Esophagus muscularis mucosa (tissue), 2 donors: ENCODE measurements at regions not wholly inside any gene's neighbourhood (a gene's known extent, or its start where the extent isn't known, plus 50 kb on each side); places are given as distances from the start of the nearest gene placed in this dataset.

Experiments
- EP300 ChIP-seq: sonication (generic); formaldehyde crosslinking; IDR thresholded peaks from one replicate; pipeline ENCODE4 v1.6.1; 2017; ENCODE audit warnings: antibody characterized with exemption
- POLR2A ChIP-seq: fragments of 450-650 bp; IDR thresholded peaks from one replicate; pipeline ENCODE4 v1.6.1; 2017; ENCODE audit warnings: antibody characterized with exemption, moderate library complexity, mild to moderate bottlenecking, low read depth

- TF ChIP-seq POLR2A (no peak), EP300 (no peak)
Observed at GRCh38 chr18:37671119-37671518, 105.5 kb upstream of the CELF4 start.
